ENCODE measurements at regions not wholly inside any gene's neighbourhood (a gene's known extent, or its start where the extent isn't known, plus 50 kb on each side); places are given as distances from the start of the nearest gene placed in this dataset.

DNA sequence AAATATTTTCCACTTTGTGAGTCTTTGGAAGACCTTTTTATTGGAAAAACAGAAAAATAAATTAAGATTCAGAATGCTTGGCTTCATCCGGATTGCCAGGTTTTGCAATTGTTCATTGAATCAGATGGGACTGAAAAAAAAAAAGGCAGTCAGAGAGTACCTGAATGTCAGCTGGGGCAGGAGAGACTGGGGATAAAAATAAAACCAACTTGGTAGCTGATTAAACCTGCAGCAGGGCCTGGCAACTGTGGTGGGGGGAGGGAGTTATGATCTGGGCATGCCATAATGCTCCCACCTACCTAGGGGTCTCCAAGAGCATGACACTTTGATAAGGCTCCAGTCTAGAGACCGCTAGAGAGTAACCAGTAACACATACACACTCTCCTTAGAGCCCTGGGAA is 454.4 kb downstream of the DTWD2 start:
- TF ChIP-seq, protein P1, sequence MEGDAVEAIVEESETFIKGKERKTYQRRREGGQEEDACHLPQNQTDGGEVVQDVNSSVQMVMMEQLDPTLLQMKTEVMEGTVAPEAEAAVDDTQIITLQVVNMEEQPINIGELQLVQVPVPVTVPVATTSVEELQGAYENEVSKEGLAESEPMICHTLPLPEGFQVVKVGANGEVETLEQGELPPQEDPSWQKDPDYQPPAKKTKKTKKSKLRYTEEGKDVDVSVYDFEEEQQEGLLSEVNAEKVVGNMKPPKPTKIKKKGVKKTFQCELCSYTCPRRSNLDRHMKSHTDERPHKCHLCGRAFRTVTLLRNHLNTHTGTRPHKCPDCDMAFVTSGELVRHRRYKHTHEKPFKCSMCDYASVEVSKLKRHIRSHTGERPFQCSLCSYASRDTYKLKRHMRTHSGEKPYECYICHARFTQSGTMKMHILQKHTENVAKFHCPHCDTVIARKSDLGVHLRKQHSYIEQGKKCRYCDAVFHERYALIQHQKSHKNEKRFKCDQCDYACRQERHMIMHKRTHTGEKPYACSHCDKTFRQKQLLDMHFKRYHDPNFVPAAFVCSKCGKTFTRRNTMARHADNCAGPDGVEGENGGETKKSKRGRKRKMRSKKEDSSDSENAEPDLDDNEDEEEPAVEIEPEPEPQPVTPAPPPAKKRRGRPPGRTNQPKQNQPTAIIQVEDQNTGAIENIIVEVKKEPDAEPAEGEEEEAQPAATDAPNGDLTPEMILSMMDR (IDR thresholded peaks at IDR 0.05), result no peak
- TF ChIP-seq POLR2A (IDR thresholded peaks at IDR 0.05), result no peak

Data from Peyer's patch (tissue), 4 donors.